ENCODE measurements at regions not wholly inside any gene's neighbourhood (a gene's known extent, or its start where the extent isn't known, plus 50 kb on each side); places are given as distances from the start of the nearest gene placed in this dataset.
A peak's percentile ranks its signal among the peaks of the same experiment; 100 is the strongest.

- no peak for DNase-seq (ENCODE audit: low read depth in 1 of 2, low spot score in 1 of 2)
These were observed 353.9 kb upstream of the THBS1 start for GRCh38 chr15:39227001-39227400.

GRCh38 chr15:39228889-39229288 lies 352.0 kb upstream of the THBS1 start:
- no peak for DNase-seq (ENCODE audit: low read depth in 1 of 2, low spot score in 1 of 2)

GRCh38 chr15:39230205-39230907 lies 350.5 kb upstream of the THBS1 start:
- no peak for DNase-seq (ENCODE audit: low read depth in 1 of 2, low spot score in 1 of 2)

- no peak for DNase-seq (ENCODE audit: low read depth in 1 of 2, low spot score in 1 of 2)
These were observed 350.0 kb upstream of the THBS1 start for GRCh38 chr15:39230908-39231285.

GRCh38 chr15:39232512-39232911 lies 348.4 kb upstream of the THBS1 start:
- DNase-seq (ENCODE audit: low read depth in 1 of 2, low spot score in 1 of 2), result no peak

GRCh38 chr15:39235084-39235795 lies 345.6 kb upstream of the THBS1 start:
- DNase-seq (ENCODE audit: low read depth in 1 of 2, low spot score in 1 of 2), result no peak

- no peak for DNase-seq (ENCODE audit: low read depth in 1 of 2, low spot score in 1 of 2)
These were observed 344.5 kb upstream of the THBS1 start for GRCh38 chr15:39236375-39236774.

GRCh38 chr15:39238443-39238842 lies 342.4 kb upstream of the THBS1 start:
- no peak for DNase-seq (ENCODE audit: low read depth in 1 of 2, low spot score in 1 of 2)

- DNase-seq (ENCODE audit: low read depth in 1 of 2, low spot score in 1 of 2), result no peak
These were observed 341.3 kb upstream of the THBS1 start for GRCh38 chr15:39239562-39239961.

GRCh38 chr15:39242345-39242744 lies 338.5 kb upstream of the THBS1 start:
- no peak for DNase-seq (ENCODE audit: low read depth in 1 of 2, low spot score in 1 of 2)

- DNase-seq (ENCODE audit: low read depth in 1 of 2, low spot score in 1 of 2), result no peak
These were observed 337.5 kb upstream of the THBS1 start for GRCh38 chr15:39243396-39243795.

- DNase-seq (ENCODE audit: low read depth in 1 of 2, low spot score in 1 of 2), result no peak
These were observed 336.1 kb upstream of the THBS1 start for GRCh38 chr15:39244776-39245175.

GRCh38 chr15:39246523-39246922 lies 334.4 kb upstream of the THBS1 start:
- DNase-seq (ENCODE audit: low read depth in 1 of 2, low spot score in 1 of 2), result no peak

- DNase-seq (ENCODE audit: low read depth in 1 of 2, low spot score in 1 of 2), result no peak
These were observed 333.3 kb upstream of the THBS1 start for GRCh38 chr15:39247574-39247973.

GRCh38 chr15:39248204-39248603 lies 332.7 kb upstream of the THBS1 start:
- no peak for DNase-seq (ENCODE audit: low read depth in 1 of 2, low spot score in 1 of 2)

GRCh38 chr15:39250001-39250400 lies 330.9 kb upstream of the THBS1 start:
- DNase-seq (ENCODE audit: low read depth in 1 of 2, low spot score in 1 of 2), result no peak

- no peak for DNase-seq (ENCODE audit: low read depth in 1 of 2, low spot score in 1 of 2)
These were observed 330.3 kb upstream of the THBS1 start for GRCh38 chr15:39250460-39251186.

GRCh38 chr15:39251413-39252133 lies 329.3 kb upstream of the THBS1 start:
- peak in 1 of 2 donors; percentile 14 for DNase-seq (ENCODE audit: low read depth in 1 of 2, low spot score in 1 of 2)

GRCh38 chr15:39252134-39252470 lies 328.8 kb upstream of the THBS1 start:
- DNase-seq (ENCODE audit: low read depth in 1 of 2, low spot score in 1 of 2), result no peak

- DNase-seq (ENCODE audit: low read depth in 1 of 2, low spot score in 1 of 2), result no peak
These were observed 327.3 kb upstream of the THBS1 start for GRCh38 chr15:39253552-39253951.

GRCh38 chr15:39254181-39254580 lies 326.7 kb upstream of the THBS1 start:
- no peak for DNase-seq (ENCODE audit: low read depth in 1 of 2, low spot score in 1 of 2)

- no peak for DNase-seq (ENCODE audit: low read depth in 1 of 2, low spot score in 1 of 2)
These were observed 325.1 kb upstream of the THBS1 start for GRCh38 chr15:39255760-39256159.

Measured in activated CD4-positive, alpha-beta T cell treated with anti-CD3 and anti-CD28 coated beads, Interleukin-2, amount 50 U/mL, for 24 hours (primary cell).